MCF 10A (cell line): ENCODE measurements at regions not wholly inside any gene's neighbourhood (a gene's known extent, or its start where the extent isn't known, plus 50 kb on each side); places are given as distances from the start of the nearest gene placed in this dataset.
A peak's percentile ranks its signal among the peaks of the same experiment; 100 is the strongest.

Experiments used
- BruUV-seq: library from RNA; stranded (reverse); fragments of 400-500 nt; replicated peaks from 2 replicates; lab custom pipeline; 2021; lab: Mats Ljungman, UMichigan
- CTCF ChIA-PET: fragments of 300-600 bp; sonication (Branson Sonifier 250); formaldehyde crosslinking; extraction: SDS; loops from one replicate; lab custom pipeline; 2021; ENCODE audit warnings: antibody characterized with exemption, inconsistent platforms; lab: Yijun Ruan, JAX
- POLR2A ChIA-PET: fragments of 300-600, 350-650 bp; sonication (Branson Sonifier 250); formaldehyde crosslinking; extraction: SDS; loops from one replicate; lab custom pipeline; 2020; ENCODE audit warnings: antibody characterized with exemption, inconsistent platforms; lab: Yijun Ruan, JAX
- DNase-seq: peaks from one replicate; pipeline ENCODE4 v3.0.0-alpha.2; 2018; ENCODE audit not compliant: unreplicated experiment
- H3K27ac Mint-ChIP-seq: one replicate; pipeline ENCODE4 v1.8.0; 2022; ENCODE audit warnings: mild to moderate bottlenecking, low read depth, mixed read lengths; ENCODE audit not compliant: unreplicated experiment
- H3K27me3 Mint-ChIP-seq: one replicate; pipeline ENCODE4 v1.8.0; 2022; ENCODE audit warnings: mixed read lengths; ENCODE audit not compliant: insufficient read depth, unreplicated experiment
- H3K36me3 Mint-ChIP-seq: one replicate; pipeline ENCODE4 v1.8.0; 2022; ENCODE audit warnings: mild to moderate bottlenecking, moderate library complexity, mixed read lengths; ENCODE audit not compliant: insufficient read depth, unreplicated experiment
- H3K4me1 Mint-ChIP-seq: one replicate; pipeline ENCODE4 v1.8.0; 2022; ENCODE audit warnings: mixed read lengths; ENCODE audit not compliant: insufficient read depth, unreplicated experiment
- H3K4me3 Mint-ChIP-seq: one replicate; pipeline ENCODE4 v1.8.0; 2022; ENCODE audit warnings: mild to moderate bottlenecking, moderate library complexity, mixed read lengths; ENCODE audit not compliant: unreplicated experiment
- H3K9me3 Mint-ChIP-seq: one replicate; pipeline ENCODE4 v1.8.0; 2022; ENCODE audit warnings: mixed read lengths; ENCODE audit not compliant: unreplicated experiment
- intact Hi-C: fragments of 100-400 bp; cut with micrococcal nuclease; formaldehyde crosslinking; loops from 2 replicates; pipeline ENCODE4 v1.14.1; 2022
- TF ChIP-seq, protein P1 (sequence below): fragments of 200-600 bp; IDR thresholded peaks from one replicate; pipeline ENCODE4 v1.8.0; 2022; ENCODE audit warnings: antibody characterized with exemption, mild to moderate bottlenecking; ENCODE audit not compliant: unreplicated experiment

DNA sequence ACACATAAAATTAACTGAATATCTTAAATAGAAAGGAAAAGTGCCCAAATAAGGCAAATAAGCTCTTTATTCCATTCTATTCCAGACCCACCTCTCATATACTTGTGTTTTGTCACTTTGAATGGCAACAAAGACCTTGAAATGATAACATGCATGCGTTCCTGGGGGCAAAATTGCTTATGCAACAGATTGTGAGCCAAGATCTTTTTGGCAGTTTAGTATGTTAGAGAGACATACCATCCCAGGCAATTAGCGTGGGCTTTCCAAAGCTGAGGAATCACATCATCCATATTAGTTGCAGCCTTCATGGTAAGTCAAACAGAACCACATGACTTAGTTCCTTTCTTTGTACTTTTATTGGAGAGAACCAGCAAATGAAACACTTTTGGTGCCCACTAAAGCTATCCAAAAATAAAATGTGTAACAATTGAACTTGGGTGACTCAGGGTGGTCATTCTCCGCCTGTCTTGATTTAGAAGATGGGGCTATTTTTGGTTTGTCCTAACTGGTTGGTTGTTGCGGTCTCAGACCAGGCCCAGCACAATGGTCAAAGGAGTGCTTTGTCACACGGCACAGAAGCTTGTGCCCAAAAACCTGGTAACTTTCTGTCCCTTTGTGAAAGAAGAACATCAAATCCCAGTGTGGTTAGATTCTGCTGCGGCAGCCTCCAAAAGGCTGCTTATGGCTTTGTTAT lies 68.7 kb upstream of the ATF3 start:
- H3K4me1 Mint-ChIP-seq: no peaks in the 10 kb centered on the region
- POLR2A ChIA-PET: no interaction called here
- no TSS peak for BruUV-seq
- peaks cover 7% of the 10 kb centered on the region for H3K9me3 Mint-ChIP-seq
- no peak for DNase-seq
- CTCF ChIA-PET: interaction anchor here (0.6 to 2.2 kb wide), 9 partner anchors 10 to 98 kb away, joined by 3 to 7 read pairs (median 5); no protein-coding TSS in a partner anchor
- H3K36me3 Mint-ChIP-seq: no peaks in the 10 kb centered on the region
- no peak overlapping the region for H3K27ac Mint-ChIP-seq
- H3K4me3 Mint-ChIP-seq: no peak overlapping the region
- TF ChIP-seq, protein P1, sequence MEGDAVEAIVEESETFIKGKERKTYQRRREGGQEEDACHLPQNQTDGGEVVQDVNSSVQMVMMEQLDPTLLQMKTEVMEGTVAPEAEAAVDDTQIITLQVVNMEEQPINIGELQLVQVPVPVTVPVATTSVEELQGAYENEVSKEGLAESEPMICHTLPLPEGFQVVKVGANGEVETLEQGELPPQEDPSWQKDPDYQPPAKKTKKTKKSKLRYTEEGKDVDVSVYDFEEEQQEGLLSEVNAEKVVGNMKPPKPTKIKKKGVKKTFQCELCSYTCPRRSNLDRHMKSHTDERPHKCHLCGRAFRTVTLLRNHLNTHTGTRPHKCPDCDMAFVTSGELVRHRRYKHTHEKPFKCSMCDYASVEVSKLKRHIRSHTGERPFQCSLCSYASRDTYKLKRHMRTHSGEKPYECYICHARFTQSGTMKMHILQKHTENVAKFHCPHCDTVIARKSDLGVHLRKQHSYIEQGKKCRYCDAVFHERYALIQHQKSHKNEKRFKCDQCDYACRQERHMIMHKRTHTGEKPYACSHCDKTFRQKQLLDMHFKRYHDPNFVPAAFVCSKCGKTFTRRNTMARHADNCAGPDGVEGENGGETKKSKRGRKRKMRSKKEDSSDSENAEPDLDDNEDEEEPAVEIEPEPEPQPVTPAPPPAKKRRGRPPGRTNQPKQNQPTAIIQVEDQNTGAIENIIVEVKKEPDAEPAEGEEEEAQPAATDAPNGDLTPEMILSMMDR: no peak
- intact Hi-C loops: no loop called here
- H3K27me3 Mint-ChIP-seq: peaks cover under 1% of the 10 kb centered on the region

DNA sequence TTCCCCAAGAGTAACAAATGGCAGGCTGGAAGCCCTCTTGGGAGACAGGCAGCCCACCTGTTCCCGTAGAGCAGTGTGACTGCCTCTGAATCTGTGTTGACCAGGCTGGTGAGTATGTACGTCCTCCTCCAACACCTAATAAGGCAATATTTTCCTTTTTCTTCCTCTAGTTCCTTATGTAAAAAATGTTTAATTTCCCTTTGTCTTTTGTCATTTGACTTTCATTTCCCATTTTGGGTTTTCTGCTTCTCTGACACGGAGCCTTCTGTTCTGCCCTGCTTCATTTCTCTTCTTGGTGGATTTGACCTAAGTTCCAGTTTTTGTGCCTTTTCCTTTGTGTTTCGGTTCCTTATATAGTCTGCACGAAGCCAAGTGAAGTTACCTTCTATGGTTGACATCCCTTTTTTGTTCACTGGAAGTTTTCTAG lies 65.8 kb upstream of the ATF3 start:
- no peak for DNase-seq
- ChIA-PET CTCF (no interaction called here), POLR2A (no interaction called here)
- Mint-ChIP-seq H3K27me3 (no peaks in the 10 kb centered on the region), H3K36me3 (no peaks in the 10 kb centered on the region), H3K27ac (no peak overlapping the region), H3K9me3 (no peaks in the 10 kb centered on the region), H3K4me3 (no peak overlapping the region), H3K4me1 (peaks cover 9% of the 10 kb centered on the region)
- TF ChIP-seq, protein P1: no peak
- intact Hi-C loops: no loop called here
- BruUV-seq: no TSS peak

DNA sequence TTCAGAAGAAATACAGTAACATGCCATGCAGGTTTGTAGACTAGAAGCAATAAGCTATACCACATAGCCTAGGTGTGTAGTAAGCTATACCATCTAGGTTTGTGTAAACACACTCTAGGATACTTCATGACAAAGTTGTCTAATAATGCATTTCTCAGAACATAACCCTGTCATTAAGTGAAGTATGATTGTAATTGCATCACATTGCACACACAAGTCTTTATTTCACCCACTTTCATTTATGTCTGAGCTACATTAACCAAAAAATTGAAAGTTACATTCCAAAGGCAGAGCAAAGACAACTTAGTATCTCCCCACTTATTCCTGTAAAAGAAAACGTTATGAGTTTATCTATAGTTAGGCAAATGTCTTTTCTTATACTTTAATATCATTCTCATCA lies 64.5 kb upstream of the ATF3 start:
- Mint-ChIP-seq H3K4me1 (peaks cover 9% of the 10 kb centered on the region), H3K27me3 (no peaks in the 10 kb centered on the region), H3K9me3 (no peaks in the 10 kb centered on the region), H3K27ac (no peak overlapping the region), H3K4me3 (no peak overlapping the region), H3K36me3 (no peaks in the 10 kb centered on the region)
- TF ChIP-seq, protein P1: no peak
- ChIA-PET POLR2A (interaction anchor here (0.8 to 1.7 kb wide), 4 partner anchors 9 to 64 kb away, joined by 3 to 5 read pairs (median 4); partner anchors contain the start of gene ATF3), CTCF (interaction anchor here (1.0 to 1.3 kb wide), 6 partner anchors 10 to 88 kb away, joined by 3 to 8 read pairs (median 3); no protein-coding TSS in a partner anchor)
- DNase-seq: no peak
- BruUV-seq: no TSS peak
- intact Hi-C loops: no loop called here

DNA sequence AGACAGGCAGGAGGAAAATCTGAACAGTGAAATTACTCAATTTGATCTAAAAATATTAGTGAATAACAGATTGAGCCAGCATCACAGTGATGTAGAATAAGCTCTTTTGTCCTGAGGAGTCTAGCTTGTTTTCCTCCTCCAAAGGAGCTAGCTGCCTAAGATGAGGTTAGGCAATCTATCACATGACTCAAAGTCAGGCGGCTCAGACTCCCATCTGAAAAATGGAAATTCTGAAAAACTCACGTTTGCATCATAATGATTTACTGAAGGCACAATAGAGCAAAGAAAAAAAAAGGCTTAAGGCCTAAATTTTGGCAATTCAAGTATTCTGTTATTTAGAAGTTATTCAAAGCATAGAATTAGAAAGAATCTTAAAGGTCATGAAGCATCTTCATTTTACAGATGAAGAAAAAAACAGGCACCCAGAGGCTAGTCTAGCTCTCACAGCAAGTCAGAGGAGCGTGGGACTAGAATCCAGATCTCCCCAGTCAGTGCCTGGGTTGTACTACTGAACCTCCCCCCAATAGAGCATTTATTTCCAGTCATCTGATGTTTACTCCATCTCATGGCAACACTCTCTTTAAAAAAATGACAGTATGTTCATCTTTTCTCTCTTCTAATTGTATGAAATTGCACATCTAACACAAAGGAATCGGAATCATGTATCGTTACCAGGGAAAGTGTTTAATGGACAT lies 62.5 kb upstream of the ATF3 start:
- Mint-ChIP-seq H3K4me1 (peaks cover 9% of the 10 kb centered on the region), H3K27ac (peak overlapping the region; percentile 24), H3K9me3 (no peaks in the 10 kb centered on the region), H3K36me3 (no peaks in the 10 kb centered on the region), H3K27me3 (no peaks in the 10 kb centered on the region), H3K4me3 (no peak overlapping the region)
- POLR2A ChIA-PET: interaction anchor here (0.8 to 4.3 kb wide), 9 partner anchors 11 to 122 kb away, joined by 3 to 41 read pairs (median 5); partner anchors contain the start of gene ATF3
- CTCF ChIA-PET: interaction anchor here (0.5 to 1.6 kb wide), 13 partner anchors 13 to 497 kb away, joined by 3 to 6 read pairs (median 4); no protein-coding TSS in a partner anchor
- intact Hi-C loops: no loop called here
- peak; percentile 49 for DNase-seq
- TF ChIP-seq, protein P1: no peak
- BruUV-seq: no TSS peak
